ENCODE measurements at regions not wholly inside any gene's neighbourhood (a gene's known extent, or its start where the extent isn't known, plus 50 kb on each side); places are given as distances from the start of the nearest gene placed in this dataset.
A peak's percentile ranks its signal among the peaks of the same experiment; 100 is the strongest.
"Not testable (repeated sequence)": the region's sequence is repeated elsewhere in the genome, so short reads cannot be mapped to it uniquely, and the experiment has no call there.

- peak; percentile 24 for DNase-seq (ENCODE audit: low read depth)
These were observed 406.9 kb upstream of the ACTBL2 start for GRCh38 chr5:57889558-57889957.

GRCh38 chr5:57887851-57888621 lies 405.4 kb upstream of the ACTBL2 start:
- DNase-seq (ENCODE audit: low read depth): peak; percentile 30

- DNase-seq (ENCODE audit: low read depth): no peak
These were observed 401.9 kb upstream of the ACTBL2 start for GRCh38 chr5:57884346-57885102.

GRCh38 chr5:57880216-57880615 lies 397.6 kb upstream of the ACTBL2 start:
- no peak for DNase-seq (ENCODE audit: low read depth)

- no peak for DNase-seq (ENCODE audit: low read depth)
These were observed 395.7 kb upstream of the ACTBL2 start for GRCh38 chr5:57878301-57878722.

GRCh38 chr5:57871496-57871895 lies 388.9 kb upstream of the ACTBL2 start:
- no peak for DNase-seq (ENCODE audit: low read depth)

GRCh38 chr5:57870267-57870666 lies 387.7 kb upstream of the ACTBL2 start:
- DNase-seq (ENCODE audit: low read depth): not testable (repeated sequence)

- DNase-seq (ENCODE audit: low read depth): peak; percentile 54
These were observed 381.1 kb upstream of the ACTBL2 start for GRCh38 chr5:57863661-57864060.

GRCh38 chr5:57862942-57863341 lies 380.3 kb upstream of the ACTBL2 start:
- no peak for DNase-seq (ENCODE audit: low read depth)

GRCh38 chr5:57862471-57862911 lies 379.9 kb upstream of the ACTBL2 start:
- peak; percentile 13 for DNase-seq (ENCODE audit: low read depth)

- DNase-seq (ENCODE audit: low read depth): no peak
These were observed 377.0 kb upstream of the ACTBL2 start for GRCh38 chr5:57859626-57860025.

- DNase-seq (ENCODE audit: low read depth): no peak
These were observed 376.3 kb upstream of the ACTBL2 start for GRCh38 chr5:57858905-57859304.

GRCh38 chr5:57857696-57858095 lies 375.1 kb upstream of the ACTBL2 start:
- DNase-seq (ENCODE audit: low read depth): no peak

- DNase-seq (ENCODE audit: low read depth): no peak
These were observed 373.2 kb upstream of the ACTBL2 start for GRCh38 chr5:57855831-57856230.

- no peak for DNase-seq (ENCODE audit: low read depth)
These were observed 371.5 kb upstream of the ACTBL2 start for GRCh38 chr5:57853929-57854697.

- no peak for DNase-seq (ENCODE audit: low read depth)
These were observed 367.5 kb upstream of the ACTBL2 start for GRCh38 chr5:57850109-57850508.

GRCh38 chr5:57845025-57845424 lies 362.4 kb upstream of the ACTBL2 start:
- no peak for DNase-seq (ENCODE audit: low read depth)

GRCh38 chr5:57844410-57844809 lies 361.8 kb upstream of the ACTBL2 start:
- no peak for DNase-seq (ENCODE audit: low read depth)

- DNase-seq (ENCODE audit: low read depth): no peak
These were observed 360.4 kb upstream of the ACTBL2 start for GRCh38 chr5:57843059-57843367.

- DNase-seq (ENCODE audit: low read depth): no peak
These were observed 359.9 kb upstream of the ACTBL2 start for GRCh38 chr5:57842364-57843058.

- peak; percentile 63 for DNase-seq (ENCODE audit: low read depth)
These were observed 359.2 kb upstream of the ACTBL2 start for GRCh38 chr5:57841676-57842363.

Data from stromal cell of bone marrow (primary cell).